Astrocyte of the spinal cord (primary cell): ENCODE measurements at regions not wholly inside any gene's neighbourhood (a gene's known extent, or its start where the extent isn't known, plus 50 kb on each side); places are given as distances from the start of the nearest gene placed in this dataset.
"Not testable (repeated sequence)": the region's sequence is repeated elsewhere in the genome, so short reads cannot be mapped to it uniquely, and the experiment has no call there.

Source experiments
- DNase-seq: peaks from one replicate; pipeline ENCODE4 v3.0.0; 2011; ENCODE audit warnings: low read depth, low spot score
- H3K4me3 ChIP-seq: 2 replicates; pipeline ENCODE4 v1.5.1; 2011; ENCODE audit warnings: low read depth, mild to moderate bottlenecking, low read length, moderate library complexity
- CTCF ChIP-seq: IDR thresholded peaks from 2 replicates; pipeline ENCODE4 v1.5.1; 2012; ENCODE audit warnings: low read depth, mild to moderate bottlenecking, low read length, inconsistent platforms
- in situ Hi-C: cut with HindIII; loops from 2 replicates; pipeline ENCODE4 v1.10.0; 2017; ENCODE audit warnings: low sequenced_read_pairs

GRCh38 chr4:23083391-23083790, 390.7 kb downstream of the GBA3 start:
- DNase-seq = no peak
- in situ Hi-C loops = no loop called here
- no peak overlapping the region for H3K4me3 ChIP-seq
- TF ChIP-seq CTCF = no peak

GRCh38 chr4:23080171-23080570, 387.4 kb downstream of the GBA3 start:
- H3K4me3 ChIP-seq, in situ Hi-C loops, DNase-seq: not testable (repeated sequence)

GRCh38 chr4:23070848-23071570, 378.3 kb downstream of the GBA3 start:
- in situ Hi-C loops = no loop called here
- DNase-seq = no peak
- no peak overlapping the region for H3K4me3 ChIP-seq
- no peak for TF ChIP-seq CTCF

- no peak overlapping the region for H3K4me3 ChIP-seq
- TF ChIP-seq CTCF = no peak
- in situ Hi-C loops = no loop called here
- DNase-seq = no peak
Measured at GRCh38 chr4:23068756-23069155, 376.0 kb downstream of the GBA3 start.

- in situ Hi-C loops = no loop called here
- TF ChIP-seq CTCF = no peak
- DNase-seq = no peak
- H3K4me3 ChIP-seq = no peak overlapping the region
Measured at GRCh38 chr4:23068287-23068686, 375.6 kb downstream of the GBA3 start.

- H3K4me3 ChIP-seq = no peak overlapping the region
- in situ Hi-C loops = no loop called here
- no peak for DNase-seq
- TF ChIP-seq CTCF = no peak
Measured at GRCh38 chr4:23062188-23062587, 369.5 kb downstream of the GBA3 start.

- TF ChIP-seq CTCF = no peak
- no peak overlapping the region for H3K4me3 ChIP-seq
- no peak for DNase-seq
- in situ Hi-C loops = no loop called here
Measured at GRCh38 chr4:23061431-23061830, 368.7 kb downstream of the GBA3 start.
